D721Med (cell line): ENCODE measurements at regions not wholly inside any gene's neighbourhood (a gene's known extent, or its start where the extent isn't known, plus 50 kb on each side); places are given as distances from the start of the nearest gene placed in this dataset.

Experiments
- DNase-seq: peaks from one replicate; pipeline ENCODE4 v3.0.0; 2011; ENCODE audit warnings: low spot score; ENCODE audit not compliant: insufficient read length
- FAIRE-seq: peaks from 2 replicates; lab custom pipeline; 2011; peaks lifted over from hg19 to GRCh38; lab: Jason Lieb, UNC
- CTCF ChIP-seq: IDR thresholded peaks from 2 replicates; pipeline ENCODE4 v1.5.1; 2012; ENCODE audit warnings: mild to moderate bottlenecking, control low read depth; ENCODE audit not compliant: insufficient read depth; ENCODE audit errors: missing control alignments

- no peak for FAIRE-seq
- TF ChIP-seq CTCF, result no peak
- DNase-seq, result no peak
These were observed 1209.3 kb upstream of the CDH6 start for GRCh38 chr5:29984156-29984540.

GRCh38 chr5:29983528-29984155, 1209.8 kb upstream of the CDH6 start:
- no peak for TF ChIP-seq CTCF
- no peak for FAIRE-seq

GRCh38 chr5:29982457-29982856, 1211.0 kb upstream of the CDH6 start:
- FAIRE-seq (no peak), DNase-seq (no peak)
- no peak for TF ChIP-seq CTCF

More at GRCh38 chr5:29983528-29984155, 1209.8 kb upstream of the CDH6 start:
- DNase-seq, result no peak

- DNase-seq (no peak), FAIRE-seq (no peak)
- no peak for TF ChIP-seq CTCF
These were observed 1220.9 kb upstream of the CDH6 start for GRCh38 chr5:29972597-29972996.

GRCh38 chr5:29963956-29964355, 1229.5 kb upstream of the CDH6 start:
- no peak for TF ChIP-seq CTCF
- DNase-seq (no peak), FAIRE-seq (no peak)

- no peak for TF ChIP-seq CTCF
- FAIRE-seq (no peak), DNase-seq (no peak)
These were observed 1233.2 kb upstream of the CDH6 start for GRCh38 chr5:29960323-29960722.

GRCh38 chr5:29950416-29951145, 1242.9 kb upstream of the CDH6 start:
- FAIRE-seq, result no peak
- TF ChIP-seq CTCF, result no peak
- DNase-seq, result no peak
